ENCODE measurements at regions not wholly inside any gene's neighbourhood (a gene's known extent, or its start where the extent isn't known, plus 50 kb on each side); places are given as distances from the start of the nearest gene placed in this dataset.

DNA sequence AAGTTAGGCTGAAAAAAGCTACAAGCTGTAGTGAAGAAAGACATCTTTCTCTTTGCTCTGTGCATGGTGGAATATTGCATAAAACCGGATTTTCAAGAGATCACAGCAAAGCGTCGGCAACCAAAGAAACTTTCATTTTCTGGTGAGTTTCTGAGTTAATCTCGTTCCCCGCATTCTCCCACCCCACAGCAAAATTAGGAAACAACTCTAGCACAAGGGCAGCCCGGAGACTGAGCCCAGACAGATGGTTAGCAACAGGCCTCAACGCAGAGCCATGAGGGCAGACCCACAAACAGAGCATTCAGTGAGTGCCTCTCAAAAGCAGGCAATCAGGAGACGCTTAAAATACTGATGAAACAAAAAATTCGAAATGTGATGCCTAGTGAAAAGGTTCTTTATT lies 396.1 kb upstream of the KLF6 start:
- TF ChIP-seq, protein P1, sequence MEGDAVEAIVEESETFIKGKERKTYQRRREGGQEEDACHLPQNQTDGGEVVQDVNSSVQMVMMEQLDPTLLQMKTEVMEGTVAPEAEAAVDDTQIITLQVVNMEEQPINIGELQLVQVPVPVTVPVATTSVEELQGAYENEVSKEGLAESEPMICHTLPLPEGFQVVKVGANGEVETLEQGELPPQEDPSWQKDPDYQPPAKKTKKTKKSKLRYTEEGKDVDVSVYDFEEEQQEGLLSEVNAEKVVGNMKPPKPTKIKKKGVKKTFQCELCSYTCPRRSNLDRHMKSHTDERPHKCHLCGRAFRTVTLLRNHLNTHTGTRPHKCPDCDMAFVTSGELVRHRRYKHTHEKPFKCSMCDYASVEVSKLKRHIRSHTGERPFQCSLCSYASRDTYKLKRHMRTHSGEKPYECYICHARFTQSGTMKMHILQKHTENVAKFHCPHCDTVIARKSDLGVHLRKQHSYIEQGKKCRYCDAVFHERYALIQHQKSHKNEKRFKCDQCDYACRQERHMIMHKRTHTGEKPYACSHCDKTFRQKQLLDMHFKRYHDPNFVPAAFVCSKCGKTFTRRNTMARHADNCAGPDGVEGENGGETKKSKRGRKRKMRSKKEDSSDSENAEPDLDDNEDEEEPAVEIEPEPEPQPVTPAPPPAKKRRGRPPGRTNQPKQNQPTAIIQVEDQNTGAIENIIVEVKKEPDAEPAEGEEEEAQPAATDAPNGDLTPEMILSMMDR (IDR thresholded peaks at IDR 0.05), result no peak
- H3K27me3 ChIP-seq, result no peaks in the 10 kb centered on the region
- H3K27ac ChIP-seq, result no peak overlapping the region
- no peak overlapping the region for H3K4me3 ChIP-seq (ENCODE audit: low read depth in 1 of 2, low read length in 1 of 2)
- no peaks in the 10 kb centered on the region for H3K36me3 ChIP-seq
- H3K4me1 ChIP-seq (ENCODE audit: control insufficient read depth in 1 of 2, insufficient read depth in 1 of 2, low read depth in 1 of 2, low read length in 1 of 2), result no peaks in the 10 kb centered on the region
- H3K9me3 ChIP-seq, result no peaks in the 10 kb centered on the region

DNA sequence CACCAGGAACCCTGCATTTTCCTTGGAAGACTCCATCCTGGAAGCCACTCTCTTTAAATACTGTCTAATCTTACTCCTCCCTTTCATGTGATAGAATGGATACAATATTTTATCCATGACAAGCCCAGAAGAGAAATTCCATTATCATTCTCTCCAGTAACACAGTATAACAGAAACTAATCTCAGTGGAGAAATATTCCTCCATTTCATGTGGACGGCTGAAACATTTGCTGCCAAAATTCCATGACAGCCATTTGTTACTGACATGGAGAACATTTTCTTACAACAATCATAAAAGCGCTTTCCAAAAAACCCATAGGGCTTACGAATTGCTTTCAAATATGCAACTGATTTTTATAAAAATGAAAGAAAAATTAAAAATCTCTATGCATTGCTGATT lies 392.8 kb upstream of the KLF6 start:
- H3K27me3 ChIP-seq, result no peaks in the 10 kb centered on the region
- H3K36me3 ChIP-seq, result no peaks in the 10 kb centered on the region
- TF ChIP-seq, protein P1 (IDR thresholded peaks at IDR 0.05), result no peak
- no peak overlapping the region for H3K27ac ChIP-seq
- no peaks in the 10 kb centered on the region for H3K4me1 ChIP-seq (ENCODE audit: control insufficient read depth in 1 of 2, insufficient read depth in 1 of 2, low read depth in 1 of 2, low read length in 1 of 2)
- no peak overlapping the region for H3K4me3 ChIP-seq (ENCODE audit: low read depth in 1 of 2, low read length in 1 of 2)
- no peaks in the 10 kb centered on the region for H3K9me3 ChIP-seq

DNA sequence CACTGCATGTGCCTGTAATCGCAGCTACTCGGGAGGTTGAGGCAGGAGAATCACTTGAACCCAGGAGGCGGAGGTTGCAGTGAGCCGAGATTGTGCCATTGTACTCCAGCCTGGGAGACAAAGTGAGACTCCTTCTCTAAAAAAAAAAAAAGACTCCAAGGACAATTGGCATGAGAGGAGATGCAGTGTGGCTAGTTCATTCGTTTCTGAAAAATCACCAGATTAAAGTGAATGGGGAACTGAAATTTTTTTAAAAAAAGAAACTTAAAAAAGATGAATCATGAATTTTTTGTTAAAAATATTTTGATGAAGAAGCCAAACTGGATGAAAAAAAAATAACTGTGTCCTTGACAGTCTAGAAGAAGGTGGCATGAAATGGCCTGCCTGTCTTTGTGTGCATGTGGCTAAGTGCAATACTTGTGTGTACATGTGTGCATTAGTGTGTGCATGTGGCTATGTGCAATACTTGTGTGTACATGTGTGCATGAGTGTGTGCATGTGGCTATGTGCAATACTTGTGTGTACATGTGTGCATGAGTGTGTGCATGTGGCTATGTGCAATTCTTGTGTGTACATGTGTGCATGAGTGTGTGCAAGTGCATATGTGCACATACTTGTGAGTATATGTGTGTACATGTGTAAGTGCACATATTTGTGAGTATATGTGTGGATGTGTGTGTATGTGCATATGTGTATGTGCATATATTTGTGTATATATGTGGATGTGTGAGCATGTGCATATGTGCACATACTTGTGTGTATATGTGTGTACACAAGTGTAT lies 391.7 kb upstream of the KLF6 start:
- Histone ChIP-seq H3K4me1 (ENCODE audit: control insufficient read depth in 1 of 2, insufficient read depth in 1 of 2, low read depth in 1 of 2, low read length in 1 of 2) (no peaks in the 10 kb centered on the region), H3K27me3 (no peaks in the 10 kb centered on the region), H3K9me3 (no peaks in the 10 kb centered on the region), H3K27ac (no peak overlapping the region), H3K36me3 (no peaks in the 10 kb centered on the region), H3K4me3 (ENCODE audit: low read depth in 1 of 2, low read length in 1 of 2) (no peak overlapping the region)
- TF ChIP-seq, protein P1 (IDR thresholded peaks at IDR 0.05), result no peak

DNA sequence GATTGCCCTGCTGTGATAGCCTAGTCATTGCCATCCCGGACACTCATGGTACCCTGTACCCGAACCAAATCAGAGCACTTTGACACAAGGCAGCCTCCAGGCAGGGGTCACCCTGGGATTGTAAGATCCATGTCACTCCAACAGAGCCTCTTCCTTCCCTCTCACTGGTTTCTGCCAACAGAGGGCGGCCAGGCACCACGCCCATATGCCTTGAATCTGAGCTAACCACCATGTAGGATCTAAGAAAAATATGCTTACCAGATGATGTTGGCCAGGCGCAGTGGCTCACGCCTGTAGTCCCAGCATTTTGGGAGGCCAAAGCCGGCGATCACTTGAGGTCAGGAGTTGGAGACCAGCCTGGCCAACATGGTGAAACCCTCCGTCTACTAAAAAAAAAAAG lies 389.2 kb upstream of the KLF6 start:
- H3K36me3 ChIP-seq, result no peaks in the 10 kb centered on the region
- H3K4me3 ChIP-seq (ENCODE audit: low read depth in 1 of 2, low read length in 1 of 2), result no peak overlapping the region
- no peaks in the 10 kb centered on the region for H3K9me3 ChIP-seq
- no peak overlapping the region for H3K27ac ChIP-seq
- TF ChIP-seq, protein P1 (IDR thresholded peaks at IDR 0.05), result no peak
- H3K27me3 ChIP-seq, result no peaks in the 10 kb centered on the region
- no peaks in the 10 kb centered on the region for H3K4me1 ChIP-seq (ENCODE audit: control insufficient read depth in 1 of 2, insufficient read depth in 1 of 2, low read depth in 1 of 2, low read length in 1 of 2)

DNA sequence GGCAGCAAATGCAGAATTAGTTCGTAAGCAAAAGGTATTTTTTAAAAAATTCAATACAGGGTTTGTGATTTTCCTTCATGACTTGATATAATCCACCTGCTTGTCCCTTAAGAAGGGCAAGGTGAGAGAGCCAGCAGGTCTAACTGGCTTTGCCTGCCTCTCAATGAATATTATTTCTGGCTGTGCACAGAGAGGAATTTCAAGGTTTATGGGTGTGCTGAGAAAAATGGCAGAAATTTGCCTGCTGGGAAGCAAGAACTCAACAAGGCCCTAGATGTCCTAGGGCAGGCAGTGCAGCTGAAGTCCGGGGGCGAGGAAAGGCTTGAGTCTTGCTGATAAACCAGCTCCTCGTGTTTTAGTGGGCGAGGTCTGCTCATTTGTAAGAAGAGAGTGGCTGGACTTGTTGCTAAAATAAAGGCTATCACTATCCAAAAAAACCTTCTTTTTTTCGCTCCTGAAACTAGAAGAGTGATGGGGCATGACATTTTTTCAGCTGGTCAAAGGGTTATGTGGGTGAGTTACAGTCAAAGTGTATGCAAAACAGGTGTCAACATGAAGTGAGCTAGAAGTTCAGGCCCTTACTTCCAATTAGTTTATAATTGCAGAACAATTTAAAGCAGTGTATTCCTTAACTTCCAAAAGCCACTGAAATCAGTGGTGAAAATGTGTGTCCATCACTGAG lies 385.8 kb upstream of the KLF6 start:
- Histone ChIP-seq H3K4me3 (ENCODE audit: low read depth in 1 of 2, low read length in 1 of 2) (no peak overlapping the region), H3K27me3 (no peaks in the 10 kb centered on the region), H3K27ac (no peak overlapping the region), H3K4me1 (ENCODE audit: control insufficient read depth in 1 of 2, insufficient read depth in 1 of 2, low read depth in 1 of 2, low read length in 1 of 2) (no peaks in the 10 kb centered on the region), H3K9me3 (no peaks in the 10 kb centered on the region), H3K36me3 (no peaks in the 10 kb centered on the region)
- TF ChIP-seq, protein P1 (IDR thresholded peaks at IDR 0.05), result no peak

All from neutrophil (primary cell).